IMR-90 (cell line): ENCODE measurements at regions not wholly inside any gene's neighbourhood (a gene's known extent, or its start where the extent isn't known, plus 50 kb on each side); places are given as distances from the start of the nearest gene placed in this dataset.

Source experiments
- ATAC-seq: fragments of 200-7000 bp; cut with Tn5 transposase; 2 replicates; pipeline ENCODE4 v1.9.1; 2020; ENCODE audit warnings: low read depth, mild to moderate bottlenecking, moderate library complexity
- BruUV-seq: library from RNA; stranded (reverse); fragments of 400-500 nt; replicated peaks from 2 replicates; lab custom pipeline; 2021; lab: Mats Ljungman, UMichigan
- CTCF ChIA-PET: fragments of 300-600 bp; formaldehyde crosslinking; extraction: SDS; loops from one replicate; lab custom pipeline; 2021; ENCODE audit warnings: antibody characterized with exemption; lab: Yijun Ruan, JAX
- POLR2A ChIA-PET: fragments of 300-600 bp; sonication (Branson Sonifier 250); formaldehyde crosslinking; loops from one replicate; lab custom pipeline; 2022; ENCODE audit warnings: antibody characterized with exemption; ENCODE audit not compliant: unreplicated experiment; lab: Charles Lee
- DNase-seq: peaks from one replicate; pipeline ENCODE4 v3.0.0; 2013
- H2AFZ ChIP-seq: replicated peaks from 2 replicates; pipeline ENCODE3; 2013; ENCODE audit warnings: low read length, mild to moderate bottlenecking; ENCODE audit not compliant: poor library complexity
- H2AK5ac ChIP-seq: 2 replicates; pipeline ENCODE4 v1.6.1; 2013; ENCODE audit warnings: low read depth, low read length, inconsistent platforms
- H2AK9ac ChIP-seq: replicated peaks from 2 replicates; pipeline ENCODE3; 2013; ENCODE audit warnings: mild to moderate bottlenecking, low read depth, low read length, moderate library complexity; ENCODE audit not compliant: poor library complexity
- H2BK120ac ChIP-seq: 2 replicates; pipeline ENCODE4 v1.6.1; 2013; ENCODE audit warnings: low read depth, low read length, inconsistent platforms
- H2BK15ac ChIP-seq: 3 replicates; pipeline ENCODE4 v1.6.1; 2013; ENCODE audit warnings: low read depth, low read length, inconsistent platforms
- H2BK20ac ChIP-seq: 2 replicates; pipeline ENCODE4 v1.6.1; 2013; ENCODE audit warnings: low read depth, mild to moderate bottlenecking, inconsistent platforms, low read length, moderate library complexity
- H2BK5ac ChIP-seq: 2 replicates; pipeline ENCODE4 v1.6.1; 2013; ENCODE audit warnings: mild to moderate bottlenecking, low read depth, low read length, inconsistent platforms; ENCODE audit not compliant: poor library complexity, severe bottlenecking
- H3K14ac ChIP-seq: replicated peaks from 2 replicates; pipeline ENCODE4 v1.6.1; 2013; ENCODE audit warnings: low read depth, low read length, inconsistent platforms
- H3K18ac ChIP-seq: 2 replicates; pipeline ENCODE4 v1.6.1; 2013; ENCODE audit warnings: low read depth, low read length, control low read depth
- H3K23ac ChIP-seq: 2 replicates; pipeline ENCODE4 v1.6.1; 2013; ENCODE audit warnings: low read depth, low read length, inconsistent platforms
- H3K27ac ChIP-seq: 2 replicates; pipeline ENCODE4 v1.5.1; 2013; ENCODE audit warnings: mild to moderate bottlenecking, control low read depth, low read length; ENCODE audit not compliant: insufficient read depth
- H3K27me3 ChIP-seq: 2 replicates; pipeline ENCODE4 v1.6.1; 2013; ENCODE audit warnings: low read length; ENCODE audit not compliant: control insufficient read depth, insufficient read depth
- H3K36me3 ChIP-seq: 2 replicates; pipeline ENCODE4 v1.6.1; 2013; ENCODE audit warnings: low read length, mixed read lengths; ENCODE audit not compliant: control insufficient read depth, insufficient read depth
- H3K4ac ChIP-seq: 2 replicates; pipeline ENCODE4 v1.6.1; 2013; ENCODE audit warnings: low read depth, low read length, inconsistent platforms
- H3K4me1 ChIP-seq: 2 replicates; pipeline ENCODE4 v1.6.1; 2013; ENCODE audit warnings: low read length, mixed read lengths; ENCODE audit not compliant: control insufficient read depth, insufficient read depth
- H3K4me2 ChIP-seq: 2 replicates; pipeline ENCODE4 v1.6.1; 2013; ENCODE audit warnings: low read depth, mild to moderate bottlenecking, control low read depth, low read length, moderate library complexity
- H3K4me3 ChIP-seq: 2 replicates; pipeline ENCODE4 v1.5.1; 2013; ENCODE audit warnings: low read depth, mild to moderate bottlenecking, control low read depth, low read length, moderate library complexity; ENCODE audit not compliant: insufficient read depth
- H3K56ac ChIP-seq: 2 replicates; pipeline ENCODE4 v1.6.1; 2013; ENCODE audit warnings: low read length, inconsistent platforms; ENCODE audit not compliant: insufficient read depth; ENCODE audit errors: extremely low read depth
- H3K79me1 ChIP-seq, 2 experiments: 2 replicates each; pipeline ENCODE4 v1.6.1; 2013; ENCODE audit warnings: low read length in 2 of 2, inconsistent platforms in 1 of 2, low read depth in 1 of 2
- H3K9ac ChIP-seq: 2 replicates; pipeline ENCODE4 v1.6.1; 2013; ENCODE audit warnings: low read depth, low read length, control low read depth
- H3K9me1 ChIP-seq: 2 replicates; pipeline ENCODE4 v1.6.1; 2013; ENCODE audit warnings: low read length, inconsistent platforms; ENCODE audit not compliant: insufficient read depth
- H3K9me3 ChIP-seq: 2 replicates; pipeline ENCODE4 v1.6.1; 2013; ENCODE audit warnings: low read length; ENCODE audit not compliant: control insufficient read depth, insufficient read depth
- H4K20me1 ChIP-seq: 2 replicates; pipeline ENCODE4 v1.6.1; 2013; ENCODE audit warnings: low read length, inconsistent platforms; ENCODE audit not compliant: insufficient read depth
- H4K5ac ChIP-seq: 2 replicates; pipeline ENCODE4 v1.6.1; 2013; ENCODE audit warnings: mild to moderate bottlenecking, low read depth, low read length, control low read depth
- H4K8ac ChIP-seq, 2 experiments: 2 replicates each; pipeline ENCODE4 v1.6.1; 2013; ENCODE audit warnings: low read depth in 2 of 2, low read length in 2 of 2, control low read depth in 1 of 2, inconsistent platforms in 1 of 2
- H4K91ac ChIP-seq: 2 replicates; pipeline ENCODE4 v1.6.1; 2013; ENCODE audit warnings: low read depth, low read length, inconsistent platforms; ENCODE audit not compliant: insufficient read depth
- CEBPB ChIP-seq: IDR thresholded peaks from 2 replicates; pipeline ENCODE4 v1.6.1; 2012; ENCODE audit warnings: low read depth, low read length, improper control_type of control experiment
- POLR2A ChIP-seq: IDR thresholded peaks from 2 replicates; pipeline ENCODE4 v1.6.1; 2012; ENCODE audit warnings: mild to moderate bottlenecking, low read depth, low read length
- SMC3 ChIP-seq: fragments of 150-350 bp; IDR thresholded peaks from 2 replicates; pipeline ENCODE4 v1.6.1; 2016; ENCODE audit warnings: low read depth, mild to moderate bottlenecking, antibody characterized with exemption, low read length, moderate library complexity
- WGBS, 2 experiments: methylation state at CpG; one replicate each; pipeline versions ENCODE4 v1.1.5 to v1.1.7; 2013; ENCODE audit warnings: missing lambda C conversion rate in 2 of 2; ENCODE audit not compliant: insufficient read length in 1 of 2; ENCODE audit errors: extremely low coverage in 2 of 2; 5-methylcytosine and 5-hydroxymethylcytosine counted together
- dilution Hi-C: fragments of 300-500 bp; cut with HindIII; formaldehyde crosslinking; loops from one replicate; pipeline ENCODE4 v1.14.3; 2018; ENCODE audit warnings: low sequenced_read_pairs; ENCODE audit not compliant: unreplicated experiment
- in situ Hi-C: fragments of 300-500 bp; cut with MboI; formaldehyde crosslinking; loops from 3 replicates; pipeline ENCODE4 v1.14.3; 2019; ENCODE audit warnings: low sequenced_read_pairs, inconsistent platforms, mixed read lengths
- intact Hi-C: fragments of 100-400 bp; cut with micrococcal nuclease; formaldehyde crosslinking; loops from 2 replicates; pipeline ENCODE4 v1.10.0; 2022

DNA sequence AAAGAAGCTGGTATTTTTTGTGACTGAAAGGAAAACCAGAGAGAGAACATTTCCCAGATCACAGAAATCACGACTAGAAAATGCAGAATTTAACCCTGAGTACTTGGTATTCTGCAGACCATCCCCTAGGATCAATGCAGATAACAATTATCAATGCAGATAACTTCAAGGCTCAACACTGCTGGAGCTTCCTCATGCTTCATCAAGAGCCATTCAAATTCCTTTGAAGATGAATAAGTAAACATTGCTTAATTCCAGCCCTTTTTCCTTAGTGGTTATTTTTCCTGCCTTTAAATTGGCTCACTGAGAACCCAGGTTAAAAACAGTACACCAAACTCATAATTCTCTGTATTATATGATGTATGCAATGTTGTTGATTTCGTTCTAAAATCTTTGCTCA is 370.1 kb upstream of the TLE4 start:
- Histone ChIP-seq H3K14ac (no peak overlapping the region), H3K9me3 (no peaks in the 10 kb centered on the region), H3K36me3 (no peaks in the 10 kb centered on the region), H4K5ac (no peak overlapping the region; the same call in 1 of the 2 replicates), H2AK5ac (no peak overlapping the region), H2BK20ac (no peak overlapping the region), H3K9me1 (no peaks in the 10 kb centered on the region), H2BK120ac (no peak overlapping the region), H3K27me3 (no peaks in the 10 kb centered on the region), H3K79me1 (no peaks in the 10 kb centered on the region), H3K4me2 (no peak overlapping the region; the same call in 1 of the 2 replicates), H3K56ac (no peak overlapping the region), H2AK9ac (no peak overlapping the region), H3K23ac (no peak overlapping the region), H2BK5ac (no peak overlapping the region), H3K4me3 (no peak overlapping the region), H4K91ac (no peak overlapping the region), H3K4ac (no peak overlapping the region), H3K4me1 (peaks cover 4% of the 10 kb centered on the region; the same call in 1 of the 2 replicates), H2BK15ac (no peak overlapping the region), H2AFZ (no peak overlapping the region), H3K18ac (peak overlapping the region; percentile 33; the same call in 1 of the 2 replicates), H3K27ac (no peak overlapping the region), H4K8ac (no peak overlapping the region), H3K9ac (no peak overlapping the region), H4K20me1 (no peaks in the 10 kb centered on the region)
- CTCF ChIA-PET = interaction anchor here (0.6 kb wide), 1 partner anchor 430 kb away, joined by 4 read pairs; no protein-coding TSS in a partner anchor
- dilution Hi-C loops = no loop called here
- in situ Hi-C loops = no loop called here
- peak; percentile 40; the same call in 1 of the 2 replicates for ATAC-seq
- DNase-seq = no peak
- no CpG with 5 or more reads among the region's 2 CpGs for WGBS, 2 experiments
- POLR2A ChIA-PET = no interaction called here
- TF ChIP-seq SMC3 (no peak), CEBPB (peak; percentile 77), POLR2A (no peak)
- intact Hi-C loops = no loop called here
- no TSS peak for BruUV-seq
